Hypothalamus (tissue), 51 donors: ENCODE measurements at regions not wholly inside any gene's neighbourhood (a gene's known extent, or its start where the extent isn't known, plus 50 kb on each side); places are given as distances from the start of the nearest gene placed in this dataset.
A peak's percentile ranks its signal among the peaks of the same experiment; 100 is the strongest.
"Not testable (repeated sequence)": the region's sequence is repeated elsewhere in the genome, so short reads cannot be mapped to it uniquely, and the experiment has no call there.

Experiments used
- DNase-seq, 51 donors: peaks; one replicate each; lab custom pipeline; 2025; lab: John Stamatoyannopoulos, UW

GRCh38 chr7:9029681-9030530 lies 596.5 kb downstream of the NXPH1 start:
- no peak for DNase-seq

GRCh38 chr7:9030976-9031375 lies 597.6 kb downstream of the NXPH1 start:
- DNase-seq: no peak

GRCh38 chr7:9031386-9031785 lies 598.0 kb downstream of the NXPH1 start:
- no peak for DNase-seq

GRCh38 chr7:9036080-9036479 lies 602.7 kb downstream of the NXPH1 start:
- DNase-seq: no peak

- DNase-seq: no peak
Measured at GRCh38 chr7:9071160-9071762, 637.9 kb downstream of the NXPH1 start.

GRCh38 chr7:9075774-9076173 lies 642.4 kb downstream of the NXPH1 start:
- not testable (repeated sequence) for DNase-seq

GRCh38 chr7:9082203-9082602 lies 648.8 kb downstream of the NXPH1 start:
- DNase-seq: no peak

GRCh38 chr7:9083837-9084236 lies 650.4 kb downstream of the NXPH1 start:
- DNase-seq: no peak

GRCh38 chr7:9091282-9091681 lies 657.9 kb downstream of the NXPH1 start:
- no peak for DNase-seq

- no peak for DNase-seq
Measured at GRCh38 chr7:9097565-9098060, 664.2 kb downstream of the NXPH1 start.

GRCh38 chr7:9100289-9100688 lies 666.9 kb downstream of the NXPH1 start:
- no peak for DNase-seq

- DNase-seq: no peak
Measured at GRCh38 chr7:9102846-9103245, 669.4 kb downstream of the NXPH1 start.

- DNase-seq: no peak
Measured at GRCh38 chr7:9106747-9107146, 673.3 kb downstream of the NXPH1 start.

- DNase-seq: no peak
Measured at GRCh38 chr7:9120331-9120730, 686.9 kb downstream of the NXPH1 start.

GRCh38 chr7:9124320-9124719 lies 690.9 kb downstream of the NXPH1 start:
- DNase-seq: no peak

GRCh38 chr7:9125246-9125645 lies 691.8 kb downstream of the NXPH1 start:
- DNase-seq: no peak

- no peak for DNase-seq
Measured at GRCh38 chr7:9127901-9128300, 694.5 kb downstream of the NXPH1 start.

- no peak for DNase-seq
Measured at GRCh38 chr7:9148687-9149086, 715.3 kb downstream of the NXPH1 start.

- no peak for DNase-seq
Measured at GRCh38 chr7:9149499-9150082, 716.2 kb downstream of the NXPH1 start.

GRCh38 chr7:9163691-9164090 lies 730.3 kb downstream of the NXPH1 start:
- not testable (repeated sequence) for DNase-seq

GRCh38 chr7:9175871-9176270 lies 742.5 kb downstream of the NXPH1 start:
- peak in 1 of 51 donors; percentile 10 for DNase-seq

GRCh38 chr7:9181356-9181755 lies 747.9 kb downstream of the NXPH1 start:
- no peak for DNase-seq
